ENCODE measurements at regions not wholly inside any gene's neighbourhood (a gene's known extent, or its start where the extent isn't known, plus 50 kb on each side); places are given as distances from the start of the nearest gene placed in this dataset.

- intact Hi-C loops (cut with DNase I): no loop called here
- DNase-seq: no peak
These were observed 329.7 kb downstream of the CD83 start for GRCh38 chr6:14447240-14447639.

GRCh38 chr6:14448246-14448645 lies 330.7 kb downstream of the CD83 start:
- no peak for DNase-seq
- intact Hi-C loops (cut with DNase I): no loop called here

- DNase-seq: peak in 2 of 10 donors; percentile 44 to 61
- intact Hi-C loops (cut with DNase I): no loop called here
These were observed 332.5 kb downstream of the CD83 start for GRCh38 chr6:14450133-14450504.

- intact Hi-C loops (cut with DNase I): no loop called here
- DNase-seq: no peak
These were observed 333.0 kb downstream of the CD83 start for GRCh38 chr6:14450578-14450977.

- intact Hi-C loops (cut with DNase I): no loop called here
These were observed 334.2 kb downstream of the CD83 start for GRCh38 chr6:14451594-14452374.

GRCh38 chr6:14452567-14453527 lies 335.3 kb downstream of the CD83 start:
- intact Hi-C loops (cut with DNase I): no loop called here
- DNase-seq: no peak

More at GRCh38 chr6:14451594-14452374, 334.2 kb downstream of the CD83 start:
- no peak for DNase-seq

- no peak for DNase-seq
- intact Hi-C loops (cut with DNase I): no loop called here
These were observed 336.3 kb downstream of the CD83 start for GRCh38 chr6:14453712-14454472.

- intact Hi-C loops (cut with DNase I): no loop called here
These were observed 336.9 kb downstream of the CD83 start for GRCh38 chr6:14454473-14454775.

GRCh38 chr6:14455427-14455826 lies 337.9 kb downstream of the CD83 start:
- intact Hi-C loops (cut with DNase I): no loop called here
- DNase-seq: no peak

More at GRCh38 chr6:14454473-14454775, 336.9 kb downstream of the CD83 start:
- no peak for DNase-seq

GRCh38 chr6:14455876-14456648 lies 338.5 kb downstream of the CD83 start:
- DNase-seq: no peak
- intact Hi-C loops (cut with DNase I): no loop called here

GRCh38 chr6:14456941-14457340 lies 339.4 kb downstream of the CD83 start:
- DNase-seq: no peak
- intact Hi-C loops (cut with DNase I): no loop called here

GRCh38 chr6:14458669-14459266 lies 341.2 kb downstream of the CD83 start:
- intact Hi-C loops (cut with DNase I): no loop called here
- DNase-seq: no peak

GRCh38 chr6:14459315-14459714 lies 341.7 kb downstream of the CD83 start:
- no peak for DNase-seq
- intact Hi-C loops (cut with DNase I): no loop called here

- no peak for DNase-seq
These were observed 343.0 kb downstream of the CD83 start for GRCh38 chr6:14460556-14460955.

GRCh38 chr6:14462135-14462534 lies 344.6 kb downstream of the CD83 start:
- intact Hi-C loops (cut with DNase I): no loop called here
- DNase-seq: no peak

More at GRCh38 chr6:14460556-14460955, 343.0 kb downstream of the CD83 start:
- intact Hi-C loops (cut with DNase I): no loop called here

GRCh38 chr6:14462566-14462965 lies 345.0 kb downstream of the CD83 start:
- DNase-seq: no peak
- intact Hi-C loops (cut with DNase I): no loop called here

GRCh38 chr6:14463110-14463509 lies 345.5 kb downstream of the CD83 start:
- DNase-seq: no peak
- intact Hi-C loops (cut with DNase I): no loop called here

GRCh38 chr6:14464055-14464454 lies 346.5 kb downstream of the CD83 start:
- DNase-seq: no peak
- intact Hi-C loops (cut with DNase I): no loop called here

- no peak for DNase-seq
- intact Hi-C loops (cut with DNase I): no loop called here
These were observed 347.1 kb downstream of the CD83 start for GRCh38 chr6:14464716-14465115.

GRCh38 chr6:14466278-14466677 lies 348.7 kb downstream of the CD83 start:
- intact Hi-C loops (cut with DNase I): no loop called here
- DNase-seq: no peak

All from posterior cingulate gyrus (tissue), 11 donors.